ENCODE measurements at regions not wholly inside any gene's neighbourhood (a gene's known extent, or its start where the extent isn't known, plus 50 kb on each side); places are given as distances from the start of the nearest gene placed in this dataset.

DNA sequence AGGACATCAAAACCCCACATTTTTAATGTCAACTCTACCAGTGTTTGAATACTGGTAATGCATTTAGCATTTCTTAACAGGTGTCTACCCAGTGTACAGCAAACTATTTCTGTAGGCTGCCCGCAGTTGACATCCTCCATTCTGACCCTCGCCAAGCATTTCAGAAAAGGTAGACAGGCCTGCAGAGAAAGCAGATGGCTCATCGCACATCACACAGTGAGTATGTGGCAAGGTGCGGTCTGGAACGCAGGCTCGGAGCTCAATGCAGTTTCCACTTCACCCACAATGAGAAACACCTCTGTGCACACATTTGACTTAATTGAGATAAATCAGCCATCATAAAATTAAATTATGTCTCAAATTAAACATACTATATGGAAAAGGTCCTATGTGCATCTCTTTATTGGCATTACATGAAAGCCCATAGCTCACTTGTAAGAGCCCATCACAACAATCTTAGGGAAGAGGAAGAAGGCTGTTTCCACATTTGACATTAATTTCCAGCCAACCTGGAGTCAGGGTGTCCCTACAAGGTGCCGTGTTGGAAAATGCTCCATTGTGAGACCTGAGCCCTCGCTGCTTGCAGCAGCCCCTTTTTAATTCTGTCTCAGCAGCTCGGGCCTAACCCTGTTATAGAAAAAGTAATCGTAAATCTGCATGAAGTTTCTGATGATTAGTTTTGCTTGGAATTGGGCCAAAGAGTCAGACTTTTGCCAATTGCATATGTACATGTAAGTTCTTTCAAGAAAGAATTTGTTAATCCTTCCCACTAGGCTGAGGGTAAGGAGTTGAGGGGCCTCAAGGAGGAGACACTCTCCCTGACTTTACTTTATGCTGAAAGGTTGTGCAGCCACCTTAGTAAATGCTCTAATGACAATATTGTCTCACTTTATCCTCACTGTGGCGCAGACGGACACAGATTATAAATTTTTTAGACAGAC, 378.7 kb upstream of the DYNLRB2 start:
- TF ChIP-seq, protein P1, sequence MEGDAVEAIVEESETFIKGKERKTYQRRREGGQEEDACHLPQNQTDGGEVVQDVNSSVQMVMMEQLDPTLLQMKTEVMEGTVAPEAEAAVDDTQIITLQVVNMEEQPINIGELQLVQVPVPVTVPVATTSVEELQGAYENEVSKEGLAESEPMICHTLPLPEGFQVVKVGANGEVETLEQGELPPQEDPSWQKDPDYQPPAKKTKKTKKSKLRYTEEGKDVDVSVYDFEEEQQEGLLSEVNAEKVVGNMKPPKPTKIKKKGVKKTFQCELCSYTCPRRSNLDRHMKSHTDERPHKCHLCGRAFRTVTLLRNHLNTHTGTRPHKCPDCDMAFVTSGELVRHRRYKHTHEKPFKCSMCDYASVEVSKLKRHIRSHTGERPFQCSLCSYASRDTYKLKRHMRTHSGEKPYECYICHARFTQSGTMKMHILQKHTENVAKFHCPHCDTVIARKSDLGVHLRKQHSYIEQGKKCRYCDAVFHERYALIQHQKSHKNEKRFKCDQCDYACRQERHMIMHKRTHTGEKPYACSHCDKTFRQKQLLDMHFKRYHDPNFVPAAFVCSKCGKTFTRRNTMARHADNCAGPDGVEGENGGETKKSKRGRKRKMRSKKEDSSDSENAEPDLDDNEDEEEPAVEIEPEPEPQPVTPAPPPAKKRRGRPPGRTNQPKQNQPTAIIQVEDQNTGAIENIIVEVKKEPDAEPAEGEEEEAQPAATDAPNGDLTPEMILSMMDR (conservative IDR thresholded peaks at IDR 0.05; ENCODE audit: low read depth, low read length): no peak
- TF ChIP-seq EZH2phosphoT487 (IDR thresholded peaks at IDR 0.05; ENCODE audit: borderline replicate concordance, low read length): no peak

Measured in PC-3 (cell line).